IMR-90 (cell line): ENCODE measurements at regions not wholly inside any gene's neighbourhood (a gene's known extent, or its start where the extent isn't known, plus 50 kb on each side); places are given as distances from the start of the nearest gene placed in this dataset.

Experiments used
- ATAC-seq: fragments of 200-7000 bp; cut with Tn5 transposase; 2 replicates; pipeline ENCODE4 v1.9.1; 2020; ENCODE audit warnings: low read depth, mild to moderate bottlenecking, moderate library complexity
- BruUV-seq: library from RNA; stranded (reverse); fragments of 400-500 nt; replicated peaks from 2 replicates; lab custom pipeline; 2021; lab: Mats Ljungman, UMichigan
- CTCF ChIA-PET: fragments of 300-600 bp; formaldehyde crosslinking; extraction: SDS; loops from one replicate; lab custom pipeline; 2021; ENCODE audit warnings: antibody characterized with exemption; lab: Yijun Ruan, JAX
- POLR2A ChIA-PET: fragments of 300-600 bp; sonication (Branson Sonifier 250); formaldehyde crosslinking; loops from one replicate; lab custom pipeline; 2022; ENCODE audit warnings: antibody characterized with exemption; ENCODE audit not compliant: unreplicated experiment; lab: Charles Lee
- DNase-seq: peaks from one replicate; pipeline ENCODE4 v3.0.0; 2013
- H2AFZ ChIP-seq: replicated peaks from 2 replicates; pipeline ENCODE3; 2013; ENCODE audit warnings: low read length, mild to moderate bottlenecking; ENCODE audit not compliant: poor library complexity
- H2AK5ac ChIP-seq: 2 replicates; pipeline ENCODE4 v1.6.1; 2013; ENCODE audit warnings: low read depth, low read length, inconsistent platforms
- H2AK9ac ChIP-seq: replicated peaks from 2 replicates; pipeline ENCODE3; 2013; ENCODE audit warnings: mild to moderate bottlenecking, low read depth, low read length, moderate library complexity; ENCODE audit not compliant: poor library complexity
- H2BK120ac ChIP-seq: 2 replicates; pipeline ENCODE4 v1.6.1; 2013; ENCODE audit warnings: low read depth, low read length, inconsistent platforms
- H2BK15ac ChIP-seq: 3 replicates; pipeline ENCODE4 v1.6.1; 2013; ENCODE audit warnings: low read depth, low read length, inconsistent platforms
- H2BK20ac ChIP-seq: 2 replicates; pipeline ENCODE4 v1.6.1; 2013; ENCODE audit warnings: low read depth, mild to moderate bottlenecking, inconsistent platforms, low read length, moderate library complexity
- H2BK5ac ChIP-seq: 2 replicates; pipeline ENCODE4 v1.6.1; 2013; ENCODE audit warnings: mild to moderate bottlenecking, low read depth, low read length, inconsistent platforms; ENCODE audit not compliant: poor library complexity, severe bottlenecking
- H3K14ac ChIP-seq: replicated peaks from 2 replicates; pipeline ENCODE4 v1.6.1; 2013; ENCODE audit warnings: low read depth, low read length, inconsistent platforms
- H3K18ac ChIP-seq: 2 replicates; pipeline ENCODE4 v1.6.1; 2013; ENCODE audit warnings: low read depth, low read length, control low read depth
- H3K23ac ChIP-seq: 2 replicates; pipeline ENCODE4 v1.6.1; 2013; ENCODE audit warnings: low read depth, low read length, inconsistent platforms
- H3K27ac ChIP-seq: 2 replicates; pipeline ENCODE4 v1.5.1; 2013; ENCODE audit warnings: mild to moderate bottlenecking, control low read depth, low read length; ENCODE audit not compliant: insufficient read depth
- H3K27me3 ChIP-seq: 2 replicates; pipeline ENCODE4 v1.6.1; 2013; ENCODE audit warnings: low read length; ENCODE audit not compliant: control insufficient read depth, insufficient read depth
- H3K36me3 ChIP-seq: 2 replicates; pipeline ENCODE4 v1.6.1; 2013; ENCODE audit warnings: low read length, mixed read lengths; ENCODE audit not compliant: control insufficient read depth, insufficient read depth
- H3K4ac ChIP-seq: 2 replicates; pipeline ENCODE4 v1.6.1; 2013; ENCODE audit warnings: low read depth, low read length, inconsistent platforms
- H3K4me1 ChIP-seq: 2 replicates; pipeline ENCODE4 v1.6.1; 2013; ENCODE audit warnings: low read length, mixed read lengths; ENCODE audit not compliant: control insufficient read depth, insufficient read depth
- H3K4me2 ChIP-seq: 2 replicates; pipeline ENCODE4 v1.6.1; 2013; ENCODE audit warnings: low read depth, mild to moderate bottlenecking, control low read depth, low read length, moderate library complexity
- H3K4me3 ChIP-seq: 2 replicates; pipeline ENCODE4 v1.5.1; 2013; ENCODE audit warnings: low read depth, mild to moderate bottlenecking, control low read depth, low read length, moderate library complexity; ENCODE audit not compliant: insufficient read depth
- H3K56ac ChIP-seq: 2 replicates; pipeline ENCODE4 v1.6.1; 2013; ENCODE audit warnings: low read length, inconsistent platforms; ENCODE audit not compliant: insufficient read depth; ENCODE audit errors: extremely low read depth
- H3K79me1 ChIP-seq, 2 experiments: 2 replicates each; pipeline ENCODE4 v1.6.1; 2013; ENCODE audit warnings: low read length in 2 of 2, inconsistent platforms in 1 of 2, low read depth in 1 of 2
- H3K9ac ChIP-seq: 2 replicates; pipeline ENCODE4 v1.6.1; 2013; ENCODE audit warnings: low read depth, low read length, control low read depth
- H3K9me1 ChIP-seq: 2 replicates; pipeline ENCODE4 v1.6.1; 2013; ENCODE audit warnings: low read length, inconsistent platforms; ENCODE audit not compliant: insufficient read depth
- H3K9me3 ChIP-seq: 2 replicates; pipeline ENCODE4 v1.6.1; 2013; ENCODE audit warnings: low read length; ENCODE audit not compliant: control insufficient read depth, insufficient read depth
- H4K20me1 ChIP-seq: 2 replicates; pipeline ENCODE4 v1.6.1; 2013; ENCODE audit warnings: low read length, inconsistent platforms; ENCODE audit not compliant: insufficient read depth
- H4K5ac ChIP-seq: 2 replicates; pipeline ENCODE4 v1.6.1; 2013; ENCODE audit warnings: mild to moderate bottlenecking, low read depth, low read length, control low read depth
- H4K8ac ChIP-seq, 2 experiments: 2 replicates each; pipeline ENCODE4 v1.6.1; 2013; ENCODE audit warnings: low read depth in 2 of 2, low read length in 2 of 2, control low read depth in 1 of 2, inconsistent platforms in 1 of 2
- H4K91ac ChIP-seq: 2 replicates; pipeline ENCODE4 v1.6.1; 2013; ENCODE audit warnings: low read depth, low read length, inconsistent platforms; ENCODE audit not compliant: insufficient read depth
- BHLHE40 ChIP-seq: fragments of 150-350 bp; IDR thresholded peaks from 2 replicates; pipeline ENCODE4 v1.6.1; 2016; ENCODE audit warnings: mild to moderate bottlenecking, low read depth, low read length
- CEBPB ChIP-seq: IDR thresholded peaks from 2 replicates; pipeline ENCODE4 v1.6.1; 2012; ENCODE audit warnings: low read depth, low read length, improper control_type of control experiment
- CHD1 ChIP-seq: IDR thresholded peaks from 2 replicates; pipeline ENCODE4 v1.6.1; 2012; ENCODE audit warnings: low read depth, low read length, improper control_type of control experiment
- CTCF ChIP-seq: conservative IDR thresholded peaks from 2 replicates; pipeline ENCODE4 v1.5.1; 2012; ENCODE audit warnings: mild to moderate bottlenecking, low read depth, low read length, improper control_type of control experiment
- ELK1 ChIP-seq: fragments of 150-350 bp; IDR thresholded peaks from 2 replicates; pipeline ENCODE4 v1.6.1; 2016; ENCODE audit warnings: low read depth, mild to moderate bottlenecking, low read length, moderate library complexity, borderline replicate concordance
- MAZ ChIP-seq: IDR thresholded peaks from 2 replicates; pipeline ENCODE4 v1.6.1; 2012; ENCODE audit warnings: low read depth, mild to moderate bottlenecking, low read length, improper control_type of control experiment, moderate library complexity, borderline replicate concordance
- NFE2L2 ChIP-seq: fragments of 150-350 bp; IDR thresholded peaks from 2 replicates; pipeline ENCODE4 v1.6.1; 2016; ENCODE audit warnings: low read depth, mild to moderate bottlenecking, low read length
- RAD21 ChIP-seq: IDR thresholded peaks from 2 replicates; pipeline ENCODE4 v1.6.1; 2012; ENCODE audit warnings: low read length, improper control_type of control experiment
- RCOR1 ChIP-seq: IDR thresholded peaks from 2 replicates; pipeline ENCODE4 v1.6.1; 2012; ENCODE audit warnings: mild to moderate bottlenecking, low read length, improper control_type of control experiment; ENCODE audit not compliant: insufficient replicate concordance
- SMC3 ChIP-seq: fragments of 150-350 bp; IDR thresholded peaks from 2 replicates; pipeline ENCODE4 v1.6.1; 2016; ENCODE audit warnings: low read depth, mild to moderate bottlenecking, antibody characterized with exemption, low read length, moderate library complexity
- USF2 ChIP-seq: fragments of 150-350 bp; IDR thresholded peaks from 2 replicates; pipeline ENCODE4 v1.6.1; 2017; ENCODE audit warnings: mild to moderate bottlenecking, antibody characterized with exemption, low read length, low read depth
- WGBS, 2 experiments: methylation state at CpG; one replicate each; pipeline versions ENCODE4 v1.1.5 to v1.1.7; 2013; ENCODE audit warnings: missing lambda C conversion rate in 2 of 2; ENCODE audit not compliant: insufficient read length in 1 of 2; ENCODE audit errors: extremely low coverage in 2 of 2; 5-methylcytosine and 5-hydroxymethylcytosine counted together
- dilution Hi-C: fragments of 300-500 bp; cut with HindIII; formaldehyde crosslinking; loops from one replicate; pipeline ENCODE4 v1.14.3; 2018; ENCODE audit warnings: low sequenced_read_pairs; ENCODE audit not compliant: unreplicated experiment
- in situ Hi-C: fragments of 300-500 bp; cut with MboI; formaldehyde crosslinking; loops from 3 replicates; pipeline ENCODE4 v1.14.3; 2019; ENCODE audit warnings: low sequenced_read_pairs, inconsistent platforms, mixed read lengths
- intact Hi-C: fragments of 100-400 bp; cut with micrococcal nuclease; formaldehyde crosslinking; loops from 2 replicates; pipeline ENCODE4 v1.10.0; 2022

- Histone ChIP-seq H3K18ac (no peak overlapping the region), H4K91ac (no peak overlapping the region), H4K8ac (no peak overlapping the region), H3K27ac (no peak overlapping the region), H3K9me1 (no peaks in the 10 kb centered on the region), H3K14ac (no peak overlapping the region), H2BK120ac (no peak overlapping the region), H3K36me3 (no peaks in the 10 kb centered on the region), H3K79me1 (no peaks in the 10 kb centered on the region), H2AK5ac (no peak overlapping the region), H3K27me3 (no peaks in the 10 kb centered on the region), H3K4me2 (no peak overlapping the region), H3K9me3 (no peaks in the 10 kb centered on the region), H3K56ac (no peak overlapping the region), H2AK9ac (no peak overlapping the region), H2BK5ac (no peak overlapping the region), H3K4me3 (no peak overlapping the region), H3K4me1 (no peaks in the 10 kb centered on the region), H2BK20ac (no peak overlapping the region), H4K20me1 (no peaks in the 10 kb centered on the region), H3K9ac (no peak overlapping the region), H4K5ac (no peak overlapping the region), H3K23ac (no peak overlapping the region), H3K4ac (no peak overlapping the region), H2BK15ac (no peak overlapping the region), H2AFZ (no peak overlapping the region)
- ATAC-seq (no peak), DNase-seq (no peak)
- dilution Hi-C loops = no loop called here
- in situ Hi-C loops = no loop called here
- BruUV-seq = no TSS peak
- no CpG with 5 or more reads among the region's 2 CpGs for WGBS, 2 experiments
- intact Hi-C loops = no loop called here
- ChIA-PET CTCF (no interaction called here), POLR2A (no interaction called here)
- TF ChIP-seq ELK1 (no peak), RCOR1 (no peak), USF2 (no peak), CEBPB (no peak), MAZ (no peak), BHLHE40 (no peak), CHD1 (no peak), SMC3 (no peak), RAD21 (no peak), CTCF (no peak), NFE2L2 (no peak)
These were observed 170.4 kb upstream of the TET2 start for GRCh38 chr4:104976262-104976661.
